Lower leg skin (tissue), 4 donors: ENCODE measurements at regions not wholly inside any gene's neighbourhood (a gene's known extent, or its start where the extent isn't known, plus 50 kb on each side); places are given as distances from the start of the nearest gene placed in this dataset.
"Not testable (repeated sequence)": the region's sequence is repeated elsewhere in the genome, so short reads cannot be mapped to it uniquely, and the experiment has no call there.

Experiments used
- DNase-seq, 2 donors: peaks; one replicate each; pipeline ENCODE4 v3.0.0-alpha.2; 2019; ENCODE audit warnings: low spot score in 2 of 2
- H3K4me3 ChIP-seq: fragments of 200-600 bp; sonication (generic); 2 replicates; pipeline ENCODE4 v1.5.1; 2017; ENCODE audit warnings: mild to moderate bottlenecking, low read depth; ENCODE audit not compliant: poor library complexity, severe bottlenecking
- CTCF ChIP-seq, 3 donors: fragments of 450-650 bp; IDR thresholded peaks; one replicate each; pipeline ENCODE4 v1.5.1; 2016; ENCODE audit warnings: antibody characterized with exemption in 3 of 3, mild to moderate bottlenecking in 3 of 3, moderate library complexity in 2 of 3
- POLR2A ChIP-seq, 2 donors: fragments of 450-650 bp; IDR thresholded peaks; one replicate each; pipeline ENCODE4 v1.6.1; 2016 to 2017; ENCODE audit warnings: antibody characterized with exemption in 2 of 2, mild to moderate bottlenecking in 1 of 2, moderate library complexity in 1 of 2
- WGBS, 2 donors: methylation state at CpG; one replicate each; pipeline ENCODE4 v1.1.5; 2018; 5-methylcytosine and 5-hydroxymethylcytosine counted together
- intact Hi-C: fragments of 100-400 bp; cut with DNase I; formaldehyde crosslinking; loops from one replicate; pipeline ENCODE4 v1.15.0; 2023; ENCODE audit warnings: low total_unique reads

GRCh38 chr21:14670409-14670808 lies 124.3 kb upstream of the SAMSN1 start:
- no peak for DNase-seq
- TF ChIP-seq POLR2A (IDR thresholded peaks at IDR 0.05) (no peak), CTCF (IDR thresholded peaks at IDR 0.05) (no peak)
- WGBS, 2 donors, result 92% methylated on average over 2 of the region's 2 CpGs
- intact Hi-C loops, result no loop called here
- H3K4me3 ChIP-seq, result no peak overlapping the region

- WGBS, 2 donors, result 91 to 95% methylated on average over 3 of the region's 3 CpGs
- H3K4me3 ChIP-seq, intact Hi-C loops, DNase-seq: not testable (repeated sequence)
These were observed 123.0 kb upstream of the SAMSN1 start for GRCh38 chr21:14669092-14669491.

- DNase-seq, result no peak
- WGBS, 2 donors, result 79% methylated on average over 10 of the region's 10 CpGs
- intact Hi-C loops, result no loop called here
- H3K4me3 ChIP-seq, result no peak overlapping the region
- no peak for TF ChIP-seq POLR2A (IDR thresholded peaks at IDR 0.05)
- TF ChIP-seq CTCF (IDR thresholded peaks at IDR 0.05), result no peak
These were observed 111.3 kb upstream of the SAMSN1 start for GRCh38 chr21:14657241-14658008.

GRCh38 chr21:14646893-14647292 lies 100.8 kb upstream of the SAMSN1 start:
- H3K4me3 ChIP-seq, result no peak overlapping the region
- WGBS, 2 donors, result 81 to 86% methylated on average over 1 of the region's 1 CpG
- TF ChIP-seq POLR2A (IDR thresholded peaks at IDR 0.05) (no peak), CTCF (IDR thresholded peaks at IDR 0.05) (no peak)
- intact Hi-C loops, result no loop called here
- no peak for DNase-seq

- no peak overlapping the region for H3K4me3 ChIP-seq
- WGBS, 2 donors, result 72 to 82% methylated on average over 4 of the region's 4 CpGs
- no peak for TF ChIP-seq POLR2A (IDR thresholded peaks at IDR 0.05)
- TF ChIP-seq CTCF (IDR thresholded peaks at IDR 0.05), result no peak
- intact Hi-C loops, result no loop called here
- no peak for DNase-seq
These were observed 99.6 kb upstream of the SAMSN1 start for GRCh38 chr21:14645702-14646101.

- 88 to 93% methylated on average over 1 of the region's 1 CpG for WGBS, 2 donors
- no peak overlapping the region for H3K4me3 ChIP-seq
- DNase-seq, result no peak
- intact Hi-C loops, result no loop called here
- TF ChIP-seq CTCF (IDR thresholded peaks at IDR 0.05) (no peak), POLR2A (IDR thresholded peaks at IDR 0.05) (no peak)
These were observed 86.2 kb upstream of the SAMSN1 start for GRCh38 chr21:14632359-14632758.
